ENCODE measurements at regions not wholly inside any gene's neighbourhood (a gene's known extent, or its start where the extent isn't known, plus 50 kb on each side); places are given as distances from the start of the nearest gene placed in this dataset.

GRCh38 chr9:88781628-88782391, 209.5 kb upstream of the S1PR3 start:
- WGBS: 50% methylated on average over 7 of the region's 7 CpGs
- Histone ChIP-seq H3K4me1 (ENCODE audit: control insufficient read depth in 4 of 4, insufficient read depth in 4 of 4, low read length in 3 of 4) (peaks cover 0 to 6% (median 0%) of the 10 kb centered on the region in 4 donors), H3K9me3 (ENCODE audit: control insufficient read depth in 4 of 4, low read length in 3 of 4) (no peaks in the 10 kb centered on the region), H3K36me3 (ENCODE audit: control insufficient read depth in 4 of 4, insufficient read depth in 3 of 4, low read depth in 1 of 4, low read length in 3 of 4) (no peaks in the 10 kb centered on the region), H3K27ac (ENCODE audit: low read depth in 1 of 2, low read length in 2 of 2) (peak overlapping the region in 1 of 2 donors; percentile 12), H3K9ac (ENCODE audit: low read depth in 1 of 2, low read length in 2 of 2) (no peak overlapping the region), H3K4me3 (ENCODE audit: low read depth in 1 of 3, low read length in 3 of 3) (no peak overlapping the region), H3K27me3 (ENCODE audit: control insufficient read depth in 4 of 4, insufficient read depth in 4 of 4, low read length in 3 of 4) (peaks cover 0 to 5% (median 0%) of the 10 kb centered on the region in 4 donors)
- TF ChIP-seq SP1 (IDR thresholded peaks at IDR 0.05) (peak; percentile 6), FOXA2 (IDR thresholded peaks at IDR 0.05) (no peak), NR2F2 (IDR thresholded peaks at IDR 0.05) (peak; percentile 91), EGR1 (IDR thresholded peaks at IDR 0.05; ENCODE audit: low read depth in 2 of 2) (no peak), TAF1 (conservative IDR thresholded peaks at IDR 0.05) (no peak), HNF4G (IDR thresholded peaks at IDR 0.05) (no peak), MAX (IDR thresholded peaks at IDR 0.05) (no peak), REST (IDR thresholded peaks at IDR 0.05) (no peak), JUND (IDR thresholded peaks at IDR 0.05) (peak; percentile 44 to 61), RAD21 (IDR thresholded peaks at IDR 0.05) (peak; percentile 30 to 54), FOXA1 (IDR thresholded peaks at IDR 0.05) (no peak), HNF4A (conservative IDR thresholded peaks at IDR 0.05) (no peak), ATF3 (IDR thresholded peaks at IDR 0.05) (peak; percentile 27), GABPA (IDR thresholded peaks at IDR 0.05 in 1 of 2, conservative IDR thresholded peaks at IDR 0.05 in 1 of 2) (no peak), YY1 (IDR thresholded peaks at IDR 0.05) (no peak), RXRA (IDR thresholded peaks at IDR 0.05) (peak; percentile 24 to 33)
- TF ChIP-seq, protein P1, sequence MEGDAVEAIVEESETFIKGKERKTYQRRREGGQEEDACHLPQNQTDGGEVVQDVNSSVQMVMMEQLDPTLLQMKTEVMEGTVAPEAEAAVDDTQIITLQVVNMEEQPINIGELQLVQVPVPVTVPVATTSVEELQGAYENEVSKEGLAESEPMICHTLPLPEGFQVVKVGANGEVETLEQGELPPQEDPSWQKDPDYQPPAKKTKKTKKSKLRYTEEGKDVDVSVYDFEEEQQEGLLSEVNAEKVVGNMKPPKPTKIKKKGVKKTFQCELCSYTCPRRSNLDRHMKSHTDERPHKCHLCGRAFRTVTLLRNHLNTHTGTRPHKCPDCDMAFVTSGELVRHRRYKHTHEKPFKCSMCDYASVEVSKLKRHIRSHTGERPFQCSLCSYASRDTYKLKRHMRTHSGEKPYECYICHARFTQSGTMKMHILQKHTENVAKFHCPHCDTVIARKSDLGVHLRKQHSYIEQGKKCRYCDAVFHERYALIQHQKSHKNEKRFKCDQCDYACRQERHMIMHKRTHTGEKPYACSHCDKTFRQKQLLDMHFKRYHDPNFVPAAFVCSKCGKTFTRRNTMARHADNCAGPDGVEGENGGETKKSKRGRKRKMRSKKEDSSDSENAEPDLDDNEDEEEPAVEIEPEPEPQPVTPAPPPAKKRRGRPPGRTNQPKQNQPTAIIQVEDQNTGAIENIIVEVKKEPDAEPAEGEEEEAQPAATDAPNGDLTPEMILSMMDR (IDR thresholded peaks at IDR 0.05; ENCODE audit: low read depth, low read length, missing input control): no peak
- TF ChIP-seq, protein P2, sequence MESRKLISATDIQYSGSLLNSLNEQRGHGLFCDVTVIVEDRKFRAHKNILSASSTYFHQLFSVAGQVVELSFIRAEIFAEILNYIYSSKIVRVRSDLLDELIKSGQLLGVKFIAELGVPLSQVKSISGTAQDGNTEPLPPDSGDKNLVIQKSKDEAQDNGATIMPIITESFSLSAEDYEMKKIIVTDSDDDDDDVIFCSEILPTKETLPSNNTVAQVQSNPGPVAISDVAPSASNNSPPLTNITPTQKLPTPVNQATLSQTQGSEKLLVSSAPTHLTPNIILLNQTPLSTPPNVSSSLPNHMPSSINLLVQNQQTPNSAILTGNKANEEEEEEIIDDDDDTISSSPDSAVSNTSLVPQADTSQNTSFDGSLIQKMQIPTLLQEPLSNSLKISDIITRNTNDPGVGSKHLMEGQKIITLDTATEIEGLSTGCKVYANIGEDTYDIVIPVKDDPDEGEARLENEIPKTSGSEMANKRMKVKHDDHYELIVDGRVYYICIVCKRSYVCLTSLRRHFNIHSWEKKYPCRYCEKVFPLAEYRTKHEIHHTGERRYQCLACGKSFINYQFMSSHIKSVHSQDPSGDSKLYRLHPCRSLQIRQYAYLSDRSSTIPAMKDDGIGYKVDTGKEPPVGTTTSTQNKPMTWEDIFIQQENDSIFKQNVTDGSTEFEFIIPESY (IDR thresholded peaks at IDR 0.05): no peak
- DNase-seq (ENCODE audit: low spot score): no peak

All from liver (tissue), 8 donors.